ENCODE measurements at regions not wholly inside any gene's neighbourhood (a gene's known extent, or its start where the extent isn't known, plus 50 kb on each side); places are given as distances from the start of the nearest gene placed in this dataset.

GRCh38 chr6:71066153-71066552 lies 109.3 kb upstream of the B3GAT2 start:
- no peak for TF ChIP-seq CTCF (IDR thresholded peaks at IDR 0.05; ENCODE audit: low read depth, low read length, poor library complexity, severe bottlenecking)
- TF ChIP-seq EZH2phosphoT487 (IDR thresholded peaks at IDR 0.05; ENCODE audit: borderline replicate concordance, low read length), result no peak
